ENCODE measurements at regions not wholly inside any gene's neighbourhood (a gene's known extent, or its start where the extent isn't known, plus 50 kb on each side); places are given as distances from the start of the nearest gene placed in this dataset.

- no peak for TF ChIP-seq EZH2 (IDR thresholded peaks at IDR 0.05; ENCODE audit: borderline replicate concordance, low read depth, low read length, severe bottlenecking)
- no peak for TF ChIP-seq CTCF (IDR thresholded peaks at IDR 0.05; ENCODE audit: borderline replicate concordance, extremely low read depth, low read length, poor library complexity, severe bottlenecking)
- Histone ChIP-seq H3K9me3 (ENCODE audit: insufficient read depth, low read length, severe bottlenecking) (no peaks in the 10 kb centered on the region), H4K20me1 (ENCODE audit: insufficient read depth, low read length) (no peaks in the 10 kb centered on the region), H3K27me3 (ENCODE audit: insufficient read depth, low read length, poor library complexity) (no peaks in the 10 kb centered on the region), H3K4me2 (ENCODE audit: insufficient read depth, low read length) (no peak overlapping the region), H3K9ac (ENCODE audit: low read depth, low read length) (no peak overlapping the region), H3K27ac (ENCODE audit: low read length) (no peak overlapping the region), H3K4me1 (ENCODE audit: insufficient read depth, low read length) (peaks cover 13% of the 10 kb centered on the region), H2AFZ (ENCODE audit: low read depth, low read length) (no peak overlapping the region), H3K79me2 (ENCODE audit: insufficient read depth, low read length) (no peaks in the 10 kb centered on the region), H3K36me3 (ENCODE audit: insufficient read depth, low read length) (no peaks in the 10 kb centered on the region), H3K4me3 (ENCODE audit: low read depth in 1 of 2, low read length in 2 of 2) (no peak overlapping the region)
- DNase-seq (no peak), ATAC-seq (ENCODE audit: insufficient read depth, low read depth) (no peak)
Measured at GRCh38 chr13:30128591-30128990, 178.8 kb downstream of the KATNAL1 start.

GRCh38 chr13:30128095-30128494 is 179.3 kb downstream of the KATNAL1 start:
- H3K4me1 ChIP-seq (ENCODE audit: insufficient read depth, low read length) = peaks cover 9% of the 10 kb centered on the region
- H3K79me2 ChIP-seq (ENCODE audit: insufficient read depth, low read length) = no peaks in the 10 kb centered on the region
- DNase-seq (no peak), ATAC-seq (ENCODE audit: insufficient read depth, low read depth) (no peak)
- no peak for TF ChIP-seq EZH2 (IDR thresholded peaks at IDR 0.05; ENCODE audit: borderline replicate concordance, low read depth, low read length, severe bottlenecking)
- no peak for TF ChIP-seq CTCF (IDR thresholded peaks at IDR 0.05; ENCODE audit: borderline replicate concordance, extremely low read depth, low read length, poor library complexity, severe bottlenecking)
- no peak overlapping the region for H3K4me3 ChIP-seq (ENCODE audit: low read depth in 1 of 2, low read length in 2 of 2)
- no peaks in the 10 kb centered on the region for H3K9me3 ChIP-seq (ENCODE audit: insufficient read depth, low read length, severe bottlenecking)
- no peak overlapping the region for H3K9ac ChIP-seq (ENCODE audit: low read depth, low read length)
- H3K27me3 ChIP-seq (ENCODE audit: insufficient read depth, low read length, poor library complexity) = no peaks in the 10 kb centered on the region
- H3K4me2 ChIP-seq (ENCODE audit: insufficient read depth, low read length) = no peak overlapping the region
- H3K27ac ChIP-seq (ENCODE audit: low read length) = no peak overlapping the region
- no peak overlapping the region for H2AFZ ChIP-seq (ENCODE audit: low read depth, low read length)
- no peaks in the 10 kb centered on the region for H3K36me3 ChIP-seq (ENCODE audit: insufficient read depth, low read length)
- no peaks in the 10 kb centered on the region for H4K20me1 ChIP-seq (ENCODE audit: insufficient read depth, low read length)

GRCh38 chr13:30126903-30127428 is 180.4 kb downstream of the KATNAL1 start:
- Histone ChIP-seq H3K36me3 (ENCODE audit: insufficient read depth, low read length) (no peaks in the 10 kb centered on the region), H3K9ac (ENCODE audit: low read depth, low read length) (no peak overlapping the region), H2AFZ (ENCODE audit: low read depth, low read length) (no peak overlapping the region), H3K27ac (ENCODE audit: low read length) (no peak overlapping the region), H3K4me3 (ENCODE audit: low read depth in 1 of 2, low read length in 2 of 2) (no peak overlapping the region), H3K4me1 (ENCODE audit: insufficient read depth, low read length) (peaks cover 3% of the 10 kb centered on the region), H3K27me3 (ENCODE audit: insufficient read depth, low read length, poor library complexity) (no peaks in the 10 kb centered on the region), H3K4me2 (ENCODE audit: insufficient read depth, low read length) (no peak overlapping the region), H3K9me3 (ENCODE audit: insufficient read depth, low read length, severe bottlenecking) (no peaks in the 10 kb centered on the region), H3K79me2 (ENCODE audit: insufficient read depth, low read length) (no peaks in the 10 kb centered on the region), H4K20me1 (ENCODE audit: insufficient read depth, low read length) (no peaks in the 10 kb centered on the region)
- TF ChIP-seq EZH2 (IDR thresholded peaks at IDR 0.05; ENCODE audit: borderline replicate concordance, low read depth, low read length, severe bottlenecking) (no peak), CTCF (IDR thresholded peaks at IDR 0.05; ENCODE audit: borderline replicate concordance, extremely low read depth, low read length, poor library complexity, severe bottlenecking) (no peak)
- DNase-seq (no peak), ATAC-seq (ENCODE audit: insufficient read depth, low read depth) (no peak)
